DMS153 treated with DMSO at 0.1 percent for 48 hours (cell line): ENCODE measurements at regions not wholly inside any gene's neighbourhood (a gene's known extent, or its start where the extent isn't known, plus 50 kb on each side); places are given as distances from the start of the nearest gene placed in this dataset.
A peak's percentile ranks its signal among the peaks of the same experiment; 100 is the strongest.

ENCODE experiments used
- DNase-seq: peaks from one replicate; lab custom pipeline; 2025; ENCODE audit not compliant: unreplicated experiment; lab: John Stamatoyannopoulos, UW

DNA sequence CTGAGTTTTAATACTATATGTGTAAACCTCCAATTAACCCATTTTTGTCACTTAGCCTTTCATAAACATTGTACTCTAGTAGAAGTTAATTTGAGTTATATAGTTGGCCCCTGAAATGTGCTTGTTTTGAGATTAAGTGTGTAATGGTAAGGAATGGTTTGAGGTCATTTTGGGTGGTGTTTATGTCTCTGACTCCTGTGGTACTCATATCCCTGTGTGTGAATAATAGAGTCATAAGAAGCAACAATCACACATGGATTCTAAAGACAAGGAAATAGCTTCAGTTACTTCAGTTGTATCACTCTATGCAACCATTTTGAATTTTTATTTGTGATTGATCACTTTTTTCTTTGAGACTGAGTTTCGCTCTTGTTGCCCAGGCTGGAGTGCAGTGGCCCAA lies 408.5 kb downstream of the MFSD1 start:
- no peak for DNase-seq

DNA sequence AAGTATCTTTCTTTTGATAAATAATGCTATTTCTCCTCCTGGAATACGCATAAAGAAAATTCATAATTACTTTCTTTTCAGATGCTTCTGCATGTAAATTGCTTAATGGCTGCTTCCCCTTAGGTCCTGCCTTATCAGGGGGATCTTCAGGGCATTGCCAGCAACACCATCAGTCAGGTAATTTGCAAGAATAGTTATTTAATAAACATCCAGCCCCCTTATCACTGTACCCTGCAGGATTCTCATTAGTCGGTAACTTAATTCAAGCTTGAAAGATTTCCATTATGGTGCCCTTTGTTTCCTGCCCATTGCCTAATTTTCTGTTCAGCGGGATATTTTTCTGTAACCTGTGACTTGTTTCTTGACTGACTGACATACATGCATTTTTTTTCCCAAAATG lies 414.5 kb downstream of the MFSD1 start:
- DNase-seq: no peak

DNA sequence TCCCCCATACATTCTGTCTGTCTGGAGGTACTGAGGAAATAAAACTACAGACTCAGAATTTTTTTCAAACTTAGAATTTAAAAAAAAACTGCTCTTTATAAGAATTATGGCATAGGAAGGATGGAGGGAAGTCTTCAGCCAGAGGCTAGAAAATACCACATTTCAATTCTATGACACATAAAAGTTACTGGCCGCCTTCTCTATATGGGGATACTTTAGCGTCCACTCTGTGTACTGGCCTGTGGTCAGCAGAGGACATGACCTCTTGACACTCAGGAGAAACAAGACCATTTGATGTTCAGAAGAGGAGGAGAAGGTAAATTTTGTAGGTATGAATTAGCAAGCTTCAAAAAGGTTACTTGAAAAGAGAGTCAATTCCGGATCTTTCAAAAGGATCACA lies 417.4 kb downstream of the MFSD1 start:
- no peak for DNase-seq

DNA sequence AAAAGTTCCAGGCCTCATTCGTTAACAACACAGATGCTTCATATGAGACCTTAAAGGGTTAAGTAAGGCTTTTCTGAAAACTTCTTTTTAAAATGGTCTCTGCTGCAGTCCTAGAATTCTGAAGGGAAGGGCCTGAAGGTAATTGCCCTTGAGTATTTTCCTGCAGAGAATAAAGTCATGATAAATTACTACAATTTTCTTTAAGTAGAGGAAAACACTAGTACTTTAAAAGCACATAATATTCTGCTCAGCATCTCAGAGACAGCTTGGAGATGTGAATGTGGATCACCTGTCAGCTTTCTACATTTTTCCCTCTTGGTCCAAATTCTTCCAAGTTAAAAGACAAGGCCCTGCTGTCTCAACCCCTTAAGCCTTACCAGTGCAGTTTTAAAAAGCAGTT lies 419.5 kb downstream of the MFSD1 start:
- DNase-seq: no peak

DNA sequence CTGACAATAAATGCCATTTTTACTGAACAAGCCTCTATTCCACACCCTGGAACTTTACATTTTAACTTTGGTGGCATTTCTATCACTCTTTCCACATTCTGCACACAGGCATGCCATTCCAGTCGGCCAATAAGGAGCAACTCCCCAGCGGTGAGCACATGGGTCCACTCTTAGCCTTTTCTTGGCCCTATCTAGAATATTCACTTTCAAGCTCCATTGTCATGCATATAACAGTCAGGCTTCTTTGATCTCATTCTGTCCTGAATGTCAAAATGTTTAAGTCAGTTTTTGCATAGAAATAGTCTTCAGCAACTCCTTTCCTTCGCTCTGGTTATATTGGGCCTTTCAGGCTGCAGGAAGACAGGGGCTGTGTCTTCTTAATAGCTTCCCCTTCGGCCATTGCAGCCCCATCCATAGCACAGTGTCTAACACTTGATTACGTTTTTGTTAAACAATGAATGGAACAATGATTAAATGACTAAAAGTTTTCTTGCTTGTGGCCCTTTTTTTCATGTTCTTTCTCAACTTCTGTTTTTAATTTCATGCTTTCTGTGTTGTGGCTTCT lies 427.3 kb downstream of the MFSD1 start:
- DNase-seq: no peak

DNA sequence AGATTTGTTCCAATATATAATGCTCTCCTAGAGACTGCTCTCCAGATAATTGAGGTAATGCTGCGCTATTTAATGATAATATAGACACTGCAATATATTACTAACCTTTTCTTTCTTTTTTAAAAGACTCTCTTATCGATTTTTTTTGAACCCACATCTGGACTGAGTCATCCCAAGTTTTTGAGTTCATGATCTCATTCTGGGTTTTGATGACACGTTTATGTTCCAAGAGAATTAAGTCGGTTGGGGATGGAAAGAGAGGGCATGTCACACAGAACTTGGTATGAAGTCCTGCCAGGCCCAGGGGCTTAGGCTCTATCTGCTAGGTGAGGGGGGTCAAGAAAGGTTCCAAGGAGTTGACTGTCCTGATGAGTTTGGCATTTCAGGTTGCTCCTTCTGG lies 431.1 kb downstream of the MFSD1 start:
- no peak for DNase-seq

DNA sequence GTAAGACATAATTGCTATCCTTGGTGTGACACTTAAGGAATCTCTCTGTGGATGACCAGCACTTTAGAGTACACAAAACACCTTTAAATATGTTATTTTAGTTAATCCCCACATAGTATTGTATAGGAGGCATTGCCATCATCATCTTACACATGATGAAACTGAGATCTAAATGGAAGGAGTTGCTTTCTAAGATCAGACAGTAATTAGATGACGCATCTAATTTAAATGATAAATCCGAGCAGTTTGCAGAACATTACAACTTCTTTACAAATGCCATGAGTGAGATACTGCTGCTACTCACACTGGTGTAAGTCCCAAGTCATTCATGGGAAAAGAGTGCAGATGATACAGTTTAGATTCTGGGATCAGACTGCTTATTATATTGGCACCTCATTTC lies 431.9 kb downstream of the MFSD1 start:
- DNase-seq: no peak

DNA sequence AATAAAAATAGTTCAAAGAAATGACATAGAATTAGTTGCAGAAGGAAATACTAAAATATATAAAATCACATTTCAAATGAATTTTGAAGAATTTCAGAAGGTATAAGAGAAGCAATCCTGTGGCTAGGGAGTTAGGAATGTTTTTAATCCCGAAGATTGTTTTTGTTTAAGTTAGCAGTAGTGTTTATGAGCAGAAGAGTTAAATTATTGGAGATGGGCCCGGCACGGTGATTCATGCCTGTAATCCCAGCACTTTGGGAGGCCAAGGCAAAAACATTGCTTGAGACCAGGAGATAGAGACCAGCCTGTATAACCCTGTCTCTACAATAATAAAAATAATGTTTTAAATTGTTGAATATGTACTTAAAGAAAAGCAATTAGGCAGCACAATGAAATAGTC lies 432.5 kb downstream of the MFSD1 start:
- no peak for DNase-seq

DNA sequence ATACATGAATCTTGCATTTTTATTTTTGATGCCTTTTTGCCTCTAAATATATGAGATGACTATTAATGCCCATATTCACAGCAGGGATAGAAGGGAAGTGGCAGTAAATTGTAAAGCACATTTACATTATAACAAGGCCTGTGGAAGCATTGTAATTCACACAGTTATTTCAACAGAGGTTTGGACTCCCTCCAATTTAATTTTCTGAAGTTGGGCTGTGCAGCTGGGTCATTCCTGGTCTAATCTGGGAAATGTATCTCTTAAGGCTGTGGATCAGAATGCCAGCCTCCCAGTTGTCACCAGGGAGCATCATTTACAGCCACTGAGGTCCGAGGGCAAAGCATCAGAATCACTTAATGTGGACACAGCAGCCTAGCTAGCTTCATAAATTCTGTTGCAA lies 434.5 kb downstream of the MFSD1 start:
- DNase-seq: no peak

DNA sequence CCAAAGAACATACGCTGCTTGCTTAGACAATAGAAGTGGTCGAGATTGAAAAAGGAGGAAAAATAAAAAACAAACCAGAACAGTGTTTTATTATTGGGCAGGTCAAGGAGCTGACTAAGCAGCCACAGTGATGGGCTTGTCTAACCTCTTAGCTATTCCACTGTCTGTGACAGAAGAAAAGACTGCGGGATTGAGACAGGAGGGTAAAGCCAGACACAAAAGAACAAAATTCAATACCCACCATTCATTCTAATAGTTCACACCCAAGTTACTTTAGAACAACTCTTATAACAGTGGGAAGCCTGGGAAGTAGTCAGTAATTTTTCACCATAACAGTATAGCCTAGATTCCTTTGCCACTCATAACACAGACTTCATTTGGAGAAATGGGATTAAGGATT lies 435.4 kb downstream of the MFSD1 start:
- DNase-seq: no peak

DNA sequence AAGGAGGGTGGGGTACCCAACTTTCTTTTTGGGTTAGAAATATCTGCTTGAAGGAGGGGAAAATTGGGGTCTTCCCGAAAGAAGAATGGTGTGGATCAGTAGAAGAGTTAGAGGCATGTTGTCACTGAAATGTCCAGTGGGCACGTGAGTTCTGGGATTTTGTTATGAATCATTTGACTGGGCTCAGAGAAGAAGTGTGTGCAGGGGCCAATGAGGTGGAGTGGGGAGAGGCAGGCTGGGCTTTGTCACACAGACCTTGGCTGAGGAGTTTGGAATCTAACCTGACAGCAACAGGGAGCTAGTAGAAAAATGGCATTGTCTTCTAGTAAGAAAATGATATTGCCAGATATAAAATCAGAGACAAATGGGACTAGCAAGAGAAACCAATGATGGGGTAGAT lies 436.8 kb downstream of the MFSD1 start:
- DNase-seq: no peak

DNA sequence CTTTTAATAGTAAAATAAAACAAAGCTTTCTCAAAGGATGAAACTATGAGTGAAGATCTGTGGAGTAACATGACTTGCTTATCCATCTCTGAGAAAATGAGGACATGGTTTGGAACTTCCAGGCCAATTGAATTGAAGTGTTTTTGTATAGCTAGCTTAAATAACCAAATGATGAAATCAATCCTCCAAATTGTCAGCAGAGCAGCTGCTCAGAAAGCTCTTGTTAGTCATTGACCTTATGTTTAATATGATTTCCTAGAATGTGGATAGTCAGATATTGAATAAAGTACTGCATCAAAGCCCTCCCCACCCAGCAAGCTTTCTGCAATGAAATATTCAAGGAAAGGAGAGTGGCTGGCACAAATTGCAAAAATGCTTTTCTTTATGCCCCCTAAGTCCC lies 437.2 kb downstream of the MFSD1 start:
- DNase-seq: no peak

DNA sequence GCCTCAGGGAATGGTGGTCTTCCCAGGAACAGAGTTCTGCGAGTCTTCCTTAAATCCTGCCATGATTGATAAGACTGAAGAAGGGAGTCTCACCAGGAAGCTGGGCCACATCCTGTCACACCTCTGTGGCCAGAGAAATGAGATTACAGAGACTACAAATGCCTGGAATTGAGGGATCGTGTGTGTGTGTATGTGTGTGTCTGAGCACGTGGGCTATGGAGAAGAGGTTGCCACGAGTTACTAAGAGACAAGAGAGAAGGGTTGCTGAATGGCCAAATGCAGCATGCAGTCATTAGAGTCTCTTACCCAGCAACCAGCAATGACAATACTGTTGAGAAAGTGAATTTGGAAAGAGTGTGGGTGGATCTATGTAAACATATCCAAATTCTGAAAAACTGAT lies 443.1 kb downstream of the MFSD1 start:
- no peak for DNase-seq

DNA sequence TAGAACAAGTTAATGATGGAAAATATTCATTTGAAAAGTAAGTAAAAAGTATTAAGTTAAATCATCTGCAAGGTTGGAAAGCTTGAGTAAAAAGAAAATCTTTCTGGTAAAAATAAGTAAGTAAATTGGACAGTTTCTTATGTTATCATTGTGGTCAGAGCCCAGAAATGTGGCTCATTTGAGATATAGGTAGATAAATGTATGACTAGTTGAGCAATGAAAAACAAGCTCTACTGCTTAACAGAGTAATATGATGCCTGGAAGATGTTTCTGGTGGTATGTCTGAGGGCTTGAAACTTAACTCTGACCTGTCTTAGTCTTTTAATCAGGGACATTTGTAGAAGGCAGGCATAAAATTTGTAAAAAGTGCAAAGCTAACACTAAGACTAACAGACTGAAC lies 444.0 kb downstream of the MFSD1 start:
- no peak for DNase-seq

DNA sequence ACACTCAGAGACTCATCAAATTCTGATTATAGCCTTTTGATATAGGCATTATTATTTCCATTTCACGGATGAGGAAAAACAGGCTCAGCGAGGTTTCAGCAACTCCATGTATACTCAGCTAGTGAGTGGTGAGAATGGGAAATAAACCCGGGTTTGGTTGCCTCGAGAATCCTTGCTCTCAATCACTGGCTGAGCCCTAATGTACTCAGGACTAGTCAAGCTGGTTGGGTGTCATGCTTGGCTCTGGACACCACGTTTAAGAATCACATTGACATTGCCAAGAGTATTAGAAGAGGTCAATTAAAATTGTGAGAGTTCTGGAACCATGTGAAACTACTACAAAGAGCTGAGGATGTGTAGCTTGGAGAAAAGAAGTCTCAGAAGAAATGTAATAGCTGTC lies 444.5 kb downstream of the MFSD1 start:
- DNase-seq: no peak

DNA sequence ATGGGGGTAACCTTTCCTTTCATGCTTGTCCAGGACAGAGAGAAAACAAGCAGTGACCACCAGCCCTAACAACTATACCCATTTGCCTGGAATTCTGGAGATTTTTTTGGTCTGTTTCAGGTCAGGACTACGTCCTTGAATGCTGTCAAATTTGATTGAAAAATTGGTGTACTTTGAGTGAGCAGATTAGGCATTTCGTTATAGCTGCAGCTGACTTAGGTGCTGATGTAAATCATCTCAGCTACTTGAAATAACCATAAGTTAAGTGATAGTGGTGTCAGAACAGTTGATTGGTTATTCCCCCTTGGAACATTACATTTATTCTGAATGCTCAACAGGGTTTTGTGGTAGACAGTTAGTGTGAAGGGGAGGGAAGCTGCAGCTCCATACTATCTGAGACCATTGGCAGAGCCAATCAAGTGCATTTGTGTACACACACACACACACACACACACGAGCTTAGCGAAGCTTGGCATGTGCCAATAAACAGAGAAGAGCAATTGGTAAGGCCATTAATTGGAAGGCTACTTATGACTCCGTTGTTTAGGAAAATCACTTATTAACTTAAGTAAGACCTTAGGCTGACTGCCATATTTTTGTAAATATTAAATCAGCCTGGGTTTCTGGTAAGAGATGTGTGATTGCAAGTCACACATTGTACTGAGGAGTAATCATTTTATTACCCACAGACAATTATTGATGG lies 447.8 kb downstream of the MFSD1 start:
- no peak for DNase-seq

DNA sequence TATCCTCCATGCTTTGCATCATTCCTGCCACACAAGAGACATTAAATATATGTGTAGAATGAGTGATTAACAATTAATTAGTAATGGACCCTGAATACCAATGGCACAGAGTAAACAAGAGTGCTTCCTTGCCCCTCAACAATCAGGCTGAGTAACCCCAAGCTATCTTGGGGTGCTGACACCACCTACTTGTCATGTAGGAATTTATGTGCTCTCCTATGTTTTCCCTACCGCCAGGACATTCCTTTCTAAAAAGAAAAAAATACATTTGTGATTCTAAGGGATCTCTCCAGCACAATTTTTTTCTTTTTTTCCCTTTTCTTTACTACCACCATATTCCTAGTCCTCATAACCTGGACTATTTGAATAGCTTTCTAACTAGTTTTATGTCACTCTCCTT lies 449.1 kb downstream of the MFSD1 start:
- DNase-seq: no peak

DNA sequence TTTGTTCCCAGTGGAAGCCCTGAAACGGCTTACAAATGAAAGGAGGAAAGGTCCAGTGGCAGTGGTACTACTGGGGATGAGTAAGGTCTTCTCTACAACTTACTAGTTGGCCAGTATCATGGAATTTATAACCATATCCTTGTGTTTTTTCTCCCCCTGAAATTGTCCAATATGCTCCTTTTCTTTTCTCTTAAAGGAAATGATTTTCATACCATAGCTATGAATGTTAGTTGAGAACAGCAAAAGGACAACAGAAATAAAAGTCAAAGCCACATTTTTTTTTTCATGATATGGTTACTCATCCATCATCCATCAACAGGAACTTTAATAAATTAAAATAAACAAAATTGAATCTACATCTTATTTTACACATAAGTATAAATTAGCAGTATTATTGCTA lies 450.4 kb downstream of the MFSD1 start:
- DNase-seq: no peak

DNA sequence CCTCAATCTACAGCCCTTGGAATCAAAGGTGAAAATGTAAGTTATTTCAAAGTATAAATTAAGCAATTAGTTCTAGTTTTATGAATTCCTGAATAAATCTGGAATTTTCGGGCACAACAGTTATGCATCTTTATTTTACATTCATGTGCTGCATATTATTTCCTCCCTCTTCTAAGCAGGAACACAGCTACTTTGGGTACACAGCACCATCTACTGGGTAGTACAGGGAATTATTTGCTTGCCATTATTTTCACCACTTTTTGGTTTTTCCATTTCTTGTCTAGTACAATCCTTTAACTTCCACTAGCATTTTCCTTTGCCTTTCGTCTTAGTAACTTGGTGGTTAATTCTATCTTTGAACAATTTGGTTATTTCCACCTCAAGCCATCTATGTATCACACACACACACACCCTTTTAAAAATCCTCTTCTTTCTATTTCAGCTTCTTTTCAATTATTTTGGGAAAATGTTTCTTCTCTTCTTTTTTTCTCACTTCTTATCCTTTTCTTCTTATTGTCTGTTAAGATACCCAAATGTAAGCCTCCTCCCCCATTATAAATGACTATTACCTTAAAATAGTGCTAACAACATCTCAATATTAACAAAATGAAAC lies 451.0 kb downstream of the MFSD1 start:
- peak; percentile 17 for DNase-seq

DNA sequence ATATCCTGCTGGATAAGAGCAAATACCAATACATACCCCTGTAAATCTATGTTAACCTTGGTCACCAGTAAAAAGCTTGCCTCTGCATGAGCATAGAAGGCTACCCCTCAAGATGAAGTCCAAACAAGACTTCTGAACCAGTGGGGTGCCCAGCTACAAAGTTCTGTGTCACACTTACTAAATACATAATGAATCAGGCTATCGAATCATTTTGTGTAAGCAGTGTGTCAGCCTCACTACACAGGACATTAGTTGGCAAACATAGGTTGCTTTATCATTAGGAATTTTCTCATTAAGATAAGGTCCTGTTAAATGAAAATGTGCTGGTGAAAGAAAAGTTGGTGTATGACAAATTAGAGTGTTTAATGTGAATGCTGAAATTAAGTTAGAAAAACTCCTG lies 452.0 kb downstream of the MFSD1 start:
- no peak for DNase-seq

DNA sequence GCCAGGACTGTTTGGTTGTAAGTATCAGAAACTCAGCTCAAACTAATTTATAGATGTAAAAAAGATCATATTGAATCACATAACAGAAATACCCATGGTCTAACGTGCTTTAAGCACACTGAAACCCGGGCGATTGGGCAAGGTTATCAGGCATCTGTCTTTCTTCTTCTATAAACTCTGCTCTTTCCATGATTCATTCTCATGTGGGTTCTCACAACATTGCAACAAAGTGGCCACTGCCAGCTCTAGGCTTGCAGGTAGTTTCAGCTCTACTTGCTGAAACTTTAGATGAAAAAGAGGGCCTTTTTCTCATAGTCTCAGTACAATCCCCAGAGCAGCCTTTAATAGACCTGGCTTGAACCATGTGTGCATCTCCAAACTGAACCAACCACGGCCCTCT lies 456.1 kb downstream of the MFSD1 start:
- DNase-seq: no peak

DNA sequence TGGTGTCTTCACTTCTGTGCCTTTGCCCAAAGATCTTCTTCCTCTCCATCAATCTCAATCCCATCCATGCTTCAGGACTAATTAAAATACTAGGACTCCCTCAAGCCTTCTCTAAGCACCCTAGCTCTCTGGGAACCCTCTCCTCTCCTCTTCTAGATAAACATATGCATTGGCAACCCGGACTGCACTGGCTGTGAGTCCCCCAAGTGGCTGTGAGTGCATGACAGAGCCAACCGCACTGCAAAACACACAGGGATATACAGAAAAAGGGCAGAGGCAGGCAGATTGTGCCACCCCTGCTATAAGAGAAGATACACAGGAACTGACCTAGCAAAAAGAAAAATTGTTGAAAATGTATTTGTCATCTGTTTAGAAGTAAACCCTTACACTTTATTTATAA lies 457.1 kb downstream of the MFSD1 start:
- DNase-seq: no peak
